ENCODE measurements at regions not wholly inside any gene's neighbourhood (a gene's known extent, or its start where the extent isn't known, plus 50 kb on each side); places are given as distances from the start of the nearest gene placed in this dataset.

DNA sequence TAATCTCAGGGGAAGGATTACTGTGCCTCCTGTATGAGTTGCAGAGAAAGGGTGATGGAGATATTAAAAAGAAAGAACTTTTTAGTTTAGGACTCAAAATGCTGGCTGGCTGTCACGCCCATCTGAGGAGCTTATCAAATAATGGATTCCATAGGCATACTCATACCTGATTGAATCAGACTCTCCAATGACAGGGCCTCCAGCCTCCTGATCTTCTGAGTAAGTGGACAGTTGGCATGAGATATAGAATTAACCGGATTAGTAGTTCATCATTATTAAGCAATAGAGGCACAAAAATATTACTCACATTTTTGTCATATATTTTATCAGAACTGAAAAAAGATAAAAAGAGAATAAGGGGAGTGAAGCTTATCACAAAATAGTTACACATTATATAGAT is 157.0 kb upstream of the RASA1 start:
- Histone ChIP-seq H4K5ac (ENCODE audit: low read depth, low read length) (no peak overlapping the region), H2BK5ac (ENCODE audit: low read depth, low read length, poor library complexity, severe bottlenecking) (no peak overlapping the region), H2AFZ (replicated peaks; ENCODE audit: low read length, poor library complexity) (no peak overlapping the region), H2AK9ac (replicated peaks; ENCODE audit: low read depth, low read length, poor library complexity) (no peak overlapping the region), H4K91ac (ENCODE audit: insufficient read depth, low read depth, low read length) (no peak overlapping the region), H2BK15ac (ENCODE audit: low read depth, low read length) (no peak overlapping the region), H3K14ac (replicated peaks; ENCODE audit: low read depth, low read length) (no peak overlapping the region), H3K4me2 (ENCODE audit: low read depth, low read length) (no peak overlapping the region), H3K4ac (ENCODE audit: low read depth, low read length) (no peak overlapping the region), H3K23ac (ENCODE audit: low read depth, low read length) (no peak overlapping the region), H3K4me3 (ENCODE audit: insufficient read depth, low read depth, low read length) (no peak overlapping the region), H4K20me1 (ENCODE audit: insufficient read depth, low read length) (no peaks in the 10 kb centered on the region), H3K56ac (ENCODE audit: extremely low read depth, insufficient read depth, low read length) (no peak overlapping the region), H3K27me3 (ENCODE audit: control insufficient read depth, insufficient read depth, low read length) (no peaks in the 10 kb centered on the region), H3K9ac (ENCODE audit: low read depth, low read length) (no peak overlapping the region), H3K9me3 (ENCODE audit: control insufficient read depth, insufficient read depth, low read length) (no peaks in the 10 kb centered on the region), H2AK5ac (ENCODE audit: low read depth, low read length) (no peak overlapping the region), H3K18ac (ENCODE audit: low read depth, low read length) (no peak overlapping the region), H2BK120ac (ENCODE audit: low read depth, low read length) (no peak overlapping the region), H3K36me3 (ENCODE audit: control insufficient read depth, insufficient read depth, low read length) (no peaks in the 10 kb centered on the region), H3K9me1 (ENCODE audit: insufficient read depth, low read length) (peaks cover 3% of the 10 kb centered on the region; the same call in 1 of the 2 replicates), H4K8ac (ENCODE audit: low read depth in 2 of 2, low read length in 2 of 2) (no peak overlapping the region), H3K27ac (ENCODE audit: insufficient read depth, low read length) (no peak overlapping the region), H3K4me1 (ENCODE audit: control insufficient read depth, insufficient read depth, low read length) (peaks cover 2% of the 10 kb centered on the region; the same call in 1 of the 2 replicates), H3K79me1 (ENCODE audit: low read depth in 1 of 2, low read length in 2 of 2) (0 out of 4 replicates have a peak, but pooled peaks cover 0 to 3% of the 10 kb centered on the region in 2 experiments), H2BK20ac (ENCODE audit: low read depth, low read length) (no peak overlapping the region)
- POLR2A ChIA-PET (ENCODE audit: unreplicated experiment) = no interaction called here
- in situ Hi-C loops (cut with MboI; ENCODE audit: low sequenced_read_pairs) = no loop called here
- intact Hi-C loops (cut with micrococcal nuclease) = loop anchor here (5.0 kb wide), 1 partner anchor 42 kb away; no protein-coding TSS in a partner anchor
- CTCF ChIA-PET = no interaction called here
- BruUV-seq (replicated peaks) = no TSS peak
- DNase-seq (no peak), ATAC-seq (ENCODE audit: low read depth) (no peak)
- WGBS, 2 experiments (ENCODE audit: extremely low coverage in 2 of 2, insufficient read length in 1 of 2) = no CpG with 5 or more reads among the region's 2 CpGs
- dilution Hi-C loops (cut with HindIII; ENCODE audit: low sequenced_read_pairs, unreplicated experiment) = no loop called here
- TF ChIP-seq MAFK (IDR thresholded peaks at IDR 0.05; ENCODE audit: low read depth, low read length) (no peak), RCOR1 (IDR thresholded peaks at IDR 0.05; ENCODE audit: insufficient replicate concordance, low read length) (no peak), CEBPB (IDR thresholded peaks at IDR 0.05; ENCODE audit: low read depth, low read length) (no peak), MXI1 (IDR thresholded peaks at IDR 0.05; ENCODE audit: borderline replicate concordance, low read depth, low read length) (no peak), MAZ (IDR thresholded peaks at IDR 0.05; ENCODE audit: borderline replicate concordance, low read depth, low read length) (no peak), NFE2L2 (IDR thresholded peaks at IDR 0.05; ENCODE audit: low read depth, low read length) (no peak), ELK1 (IDR thresholded peaks at IDR 0.05; ENCODE audit: borderline replicate concordance, low read depth, low read length) (no peak), RFX5 (IDR thresholded peaks at IDR 0.05; ENCODE audit: low read depth, low read length) (no peak), POLR2A (IDR thresholded peaks at IDR 0.05; ENCODE audit: low read depth, low read length) (no peak), RAD21 (IDR thresholded peaks at IDR 0.05; ENCODE audit: low read length) (no peak), SMC3 (IDR thresholded peaks at IDR 0.05; ENCODE audit: low read depth, low read length) (no peak), CTCF (conservative IDR thresholded peaks at IDR 0.05; ENCODE audit: low read depth, low read length) (no peak), CHD1 (IDR thresholded peaks at IDR 0.05; ENCODE audit: low read depth, low read length) (no peak)
- TF ChIP-seq, protein P1, sequence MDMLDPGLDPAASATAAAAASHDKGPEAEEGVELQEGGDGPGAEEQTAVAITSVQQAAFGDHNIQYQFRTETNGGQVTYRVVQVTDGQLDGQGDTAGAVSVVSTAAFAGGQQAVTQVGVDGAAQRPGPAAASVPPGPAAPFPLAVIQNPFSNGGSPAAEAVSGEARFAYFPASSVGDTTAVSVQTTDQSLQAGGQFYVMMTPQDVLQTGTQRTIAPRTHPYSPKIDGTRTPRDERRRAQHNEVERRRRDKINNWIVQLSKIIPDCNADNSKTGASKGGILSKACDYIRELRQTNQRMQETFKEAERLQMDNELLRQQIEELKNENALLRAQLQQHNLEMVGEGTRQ (IDR thresholded peaks at IDR 0.05; ENCODE audit: low read depth, low read length) = no peak
